Pancreas (tissue), 10 donors: ENCODE measurements at regions not wholly inside any gene's neighbourhood (a gene's known extent, or its start where the extent isn't known, plus 50 kb on each side); places are given as distances from the start of the nearest gene placed in this dataset.
"Not testable (repeated sequence)": the region's sequence is repeated elsewhere in the genome, so short reads cannot be mapped to it uniquely, and the experiment has no call there.

Experiments used
- ATAC-seq, 4 donors: fragments of 200-7000 bp; cut with Tn5 transposase; one replicate each; pipeline versions ENCODE4 v1.8.0 to v1.9.1; 2020; ENCODE audit warnings: mild to moderate bottlenecking in 4 of 4, moderate library complexity in 4 of 4
- DNase-seq, 6 donors: peaks; one replicate each; pipeline ENCODE4 v3.0.0-alpha.2; 2020
- FAIRE-seq: peaks from 2 replicates; lab custom pipeline; 2012; peaks lifted over from hg19 to GRCh38; lab: Jason Lieb, UNC
- H3K27ac ChIP-seq, 4 donors: fragments of 200-600 bp; sonication (generic); 1 replicate in 3 of 4; 2 replicates in 1 of 4; pipeline versions ENCODE4 v1.5.0 to v1.8.0; 2020
- H3K27me3 ChIP-seq, 4 donors: fragments of 200-600 bp; one replicate each; pipeline ENCODE4 v1.8.0; 2021
- H3K36me3 ChIP-seq, 3 donors: fragments of 200-600 bp; sonication (generic) in 1 of 3; one replicate each; pipeline versions ENCODE4 v1.5.0 to v1.8.0; 2020 to 2021
- H3K4me1 ChIP-seq, 3 donors: fragments of 200-600 bp; one replicate each; pipeline ENCODE4 v1.8.0; 2021
- H3K4me3 ChIP-seq, 4 donors: fragments of 200-600 bp; sonication (generic) in 2 of 4; one replicate each; pipeline versions ENCODE4 v1.5.0 to v1.8.0; 2020 to 2021
- H3K9me3 ChIP-seq, 4 donors: fragments of 200-600 bp; one replicate each; pipeline ENCODE4 v1.8.0; 2021
- CTCF ChIP-seq, 4 donors: fragments of 200-600 bp; sonication (generic) in 3 of 4; IDR thresholded peaks; one replicate each; pipeline versions ENCODE4 v1.5.0 to v1.8.0; 2021; ENCODE audit warnings: antibody characterized with exemption in 4 of 4
- WGBS, 2 donors: extraction: QIAGEN DNeasy Blood & Tissue Kit; methylation state at CpG; one replicate each; pipeline ENCODE4 v1.1.7; 2013; 5-methylcytosine and 5-hydroxymethylcytosine counted together
- intact Hi-C, 3 donors: fragments of 100-400 bp; cut with DNase I; formaldehyde crosslinking; loops; one replicate each; pipeline versions ENCODE4 v1.11.1 to v1.14.2; 2022
- donor health status: healthy with polysubstance abuse.
- donor health status: DM: no; HTN: no; CAD: no; lungs with moderate emphysema.
- donor health status: DM: no; HTN: no; CAD: no.
- donor health status: control.
- donor health status: control.
- donor health status: Bipolar disorder and iron deficiency.
- donor health status: DM: yes; HTN: yes; CAD: no.
- donor health status: DM: no; HTN: no; CAD: no.
- donor health status: DM: no; HTN: no; CAD: no.
- donor health status: DM: yes; HTN: yes; CAD: no.

DNA sequence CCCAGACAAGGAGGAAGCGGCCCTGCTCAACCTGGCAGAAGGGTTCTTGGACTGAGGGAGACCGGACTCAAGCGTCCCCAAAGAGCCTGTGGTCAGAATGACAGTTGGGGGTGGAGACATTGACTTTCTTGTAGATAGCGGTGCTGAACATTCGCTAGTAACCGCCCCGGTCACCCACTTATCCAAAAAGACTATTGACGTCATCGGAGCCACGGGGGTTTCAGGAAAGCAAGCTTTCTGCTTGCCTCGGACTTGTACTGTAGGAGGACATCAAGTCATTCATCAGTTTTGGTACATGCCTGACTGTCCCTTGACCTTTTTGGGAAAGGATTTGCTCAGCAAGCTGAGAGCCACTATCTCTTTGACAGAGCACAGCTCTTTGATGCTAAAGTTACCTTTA lies 71.7 kb upstream of the HMX1 start:
- DNase-seq, H3K9me3 ChIP-seq, FAIRE-seq, H3K4me3 ChIP-seq, ATAC-seq, intact Hi-C loops, H3K27ac ChIP-seq, H3K4me1 ChIP-seq, H3K36me3 ChIP-seq, H3K27me3 ChIP-seq: not testable (repeated sequence)
- WGBS, 2 donors, result 63 to 66% methylated on average over 11 of the region's 11 CpGs

- FAIRE-seq, result peak; percentile 90
- 71 to 84% methylated on average over 11 of the region's 11 CpGs for WGBS, 2 donors
These were observed 70.4 kb upstream of the HMX1 start for GRCh38 chr4:8942088-8942487.

GRCh38 chr4:8941492-8941805 lies 69.8 kb upstream of the HMX1 start:
- ATAC-seq, H3K4me1 ChIP-seq, H3K9me3 ChIP-seq, H3K4me3 ChIP-seq, FAIRE-seq, DNase-seq, H3K36me3 ChIP-seq, intact Hi-C loops, H3K27ac ChIP-seq, H3K27me3 ChIP-seq: not testable (repeated sequence)
- 47 to 70% methylated on average over 6 of the region's 6 CpGs for WGBS, 2 donors

More at GRCh38 chr4:8942088-8942487, 70.4 kb upstream of the HMX1 start:
- H3K27me3 ChIP-seq, H3K27ac ChIP-seq, DNase-seq, H3K4me3 ChIP-seq, intact Hi-C loops, ATAC-seq, H3K4me1 ChIP-seq, H3K36me3 ChIP-seq, H3K9me3 ChIP-seq: not testable (repeated sequence)

DNA sequence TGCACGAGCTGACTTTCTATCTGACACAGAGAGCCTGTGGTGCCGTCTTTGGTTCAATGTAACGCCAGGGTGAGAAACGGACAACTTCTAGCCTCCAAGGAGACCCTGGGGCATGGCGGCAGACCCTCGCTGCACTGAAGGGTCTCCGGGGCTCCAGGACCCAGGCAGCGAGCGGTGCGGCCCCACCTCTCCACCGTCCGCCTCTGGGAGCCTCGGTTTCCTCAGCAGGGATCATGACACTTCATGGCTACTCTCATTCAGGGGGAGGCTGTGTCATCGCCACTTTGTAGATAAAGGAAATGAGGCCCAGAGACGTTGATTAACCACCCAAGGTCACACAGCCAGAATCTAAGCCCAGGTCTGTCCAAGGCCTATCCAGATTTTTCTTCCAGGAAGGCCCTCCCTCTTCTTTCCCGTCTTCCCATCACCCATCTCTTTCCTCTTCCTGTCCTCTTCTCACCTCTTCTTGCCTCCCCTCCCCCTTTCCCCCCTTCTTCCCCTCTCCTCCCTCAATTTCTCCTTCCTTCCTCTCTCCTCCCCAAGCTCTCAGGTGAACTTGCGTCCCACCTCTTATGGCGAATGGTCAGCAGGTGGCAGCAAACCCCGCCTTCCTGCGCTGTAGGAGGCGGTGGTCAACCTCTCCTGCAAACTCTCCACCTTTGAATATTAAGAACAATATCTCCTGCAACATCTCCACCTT lies 69.3 kb upstream of the HMX1 start:
- H3K4me3 ChIP-seq, result no peak overlapping the region
- no peaks in the 10 kb centered on the region for H3K9me3 ChIP-seq
- H3K27ac ChIP-seq, result no peak overlapping the region
- FAIRE-seq (no peak), DNase-seq (peak in 1 of 6 donors; percentile 39), ATAC-seq (peak in 3 of 4 donors; percentile 40 to 79 (median 68))
- no peaks in the 10 kb centered on the region for H3K4me1 ChIP-seq
- TF ChIP-seq CTCF (IDR thresholded peaks at IDR 0.05), result peak in 2 of 4 donors; percentile 10 to 25
- H3K27me3 ChIP-seq, result no peaks in the 10 kb centered on the region
- intact Hi-C loops, result no loop called here
- H3K36me3 ChIP-seq, result no peaks in the 10 kb centered on the region
- WGBS, 2 donors, result 48 to 53% methylated on average over 21 of the region's 21 CpGs

DNA sequence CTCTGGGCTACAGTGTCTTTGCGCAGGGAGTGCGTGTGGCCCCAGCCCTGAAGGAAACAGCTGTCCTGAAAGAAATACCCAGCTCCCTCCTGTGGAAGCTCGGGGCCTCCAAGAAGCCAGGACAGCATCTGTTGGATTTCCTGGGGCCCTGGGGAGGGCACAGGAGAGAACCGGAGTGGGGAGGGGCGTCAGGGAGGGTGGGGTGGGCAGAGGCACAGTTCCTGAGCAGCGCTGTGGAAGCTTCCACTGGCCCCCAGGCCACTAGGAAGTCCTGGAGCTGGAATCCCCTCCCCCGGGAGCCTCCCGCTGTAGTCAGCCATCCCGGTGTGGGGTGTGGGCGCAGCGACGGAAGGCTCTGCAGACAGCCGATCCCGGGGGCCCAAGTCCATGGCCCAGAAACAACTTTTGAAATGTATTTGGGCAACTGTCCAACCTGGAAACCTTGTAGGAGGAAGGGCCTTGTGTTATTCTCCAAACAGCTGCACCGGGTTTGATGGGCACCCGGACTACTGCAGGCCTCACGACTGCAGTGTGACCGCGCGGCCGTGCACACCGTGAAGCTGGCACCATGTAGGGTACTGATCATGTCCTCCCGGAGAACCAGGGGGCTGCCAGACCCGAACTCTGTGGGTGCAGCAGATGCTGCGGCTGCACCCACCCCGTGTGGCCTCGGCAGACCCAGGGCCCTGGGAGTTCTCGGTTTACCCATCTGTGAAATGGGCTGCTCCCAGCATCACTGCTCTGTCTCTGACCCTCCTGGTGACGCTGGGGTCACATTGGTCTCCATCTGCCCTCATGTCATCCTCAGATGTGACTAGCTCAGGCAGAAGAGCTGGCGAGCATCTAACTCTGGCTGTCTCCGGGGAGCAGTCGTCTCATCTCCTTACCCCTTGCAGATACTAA lies 68.5 kb upstream of the HMX1 start:
- DNase-seq (no peak), FAIRE-seq (no peak), ATAC-seq (no peak)
- Histone ChIP-seq H3K36me3 (no peaks in the 10 kb centered on the region), H3K9me3 (no peaks in the 10 kb centered on the region), H3K27ac (no peak overlapping the region), H3K27me3 (no peaks in the 10 kb centered on the region), H3K4me1 (no peaks in the 10 kb centered on the region), H3K4me3 (no peak overlapping the region)
- intact Hi-C loops, result no loop called here
- TF ChIP-seq CTCF (IDR thresholded peaks at IDR 0.05), result no peak
- 23 to 29% methylated on average over 30 to 32 of the region's 32 CpGs for WGBS, 2 donors

DNA sequence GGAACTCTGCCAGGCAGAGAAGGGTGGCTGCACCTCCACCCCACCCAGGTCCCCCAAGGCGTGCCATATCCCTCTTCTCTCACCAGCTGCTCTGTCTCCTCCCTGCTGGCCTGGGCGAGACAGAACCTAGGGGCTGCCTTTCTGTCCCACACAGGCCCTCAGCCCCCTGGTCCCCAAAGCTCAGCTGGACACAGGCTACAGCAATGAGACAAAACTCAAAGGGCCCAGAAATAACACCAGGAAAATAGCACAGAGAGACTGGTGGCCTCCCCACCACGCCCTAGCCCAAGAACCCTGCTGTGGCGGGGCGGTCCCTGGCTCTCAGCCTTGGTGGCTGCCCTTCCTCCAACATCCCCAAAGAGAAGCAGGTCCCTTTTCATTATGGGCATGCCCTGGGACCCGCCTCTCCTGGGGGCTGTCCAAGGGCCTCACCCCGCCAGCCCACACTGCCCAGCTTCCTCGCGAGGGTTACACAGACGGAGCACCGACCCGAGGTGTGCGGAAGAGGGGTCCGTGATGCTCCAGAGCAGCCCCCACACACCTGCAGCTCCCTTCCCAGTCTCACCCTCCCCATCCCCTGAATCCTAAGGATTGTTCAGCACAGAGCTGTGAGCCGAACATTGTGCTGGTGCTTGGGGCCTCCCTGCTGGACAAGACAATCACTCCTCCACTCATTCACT lies 67.7 kb upstream of the HMX1 start:
- ATAC-seq (no peak), DNase-seq (no peak), FAIRE-seq (no peak)
- H3K27ac ChIP-seq, result no peak overlapping the region
- WGBS, 2 donors, result 28 to 49% methylated on average over 15 of the region's 15 CpGs
- no peak for TF ChIP-seq CTCF (IDR thresholded peaks at IDR 0.05)
- H3K36me3 ChIP-seq, result no peaks in the 10 kb centered on the region
- no peak overlapping the region for H3K4me3 ChIP-seq
- intact Hi-C loops, result no loop called here
- no peaks in the 10 kb centered on the region for H3K27me3 ChIP-seq
- H3K4me1 ChIP-seq, result no peaks in the 10 kb centered on the region
- H3K9me3 ChIP-seq, result no peaks in the 10 kb centered on the region
